ENCODE measurements at regions not wholly inside any gene's neighbourhood (a gene's known extent, or its start where the extent isn't known, plus 50 kb on each side); places are given as distances from the start of the nearest gene placed in this dataset.

- Histone ChIP-seq H3K4me2 (ENCODE audit: control insufficient read depth, insufficient read depth) (no peak overlapping the region), H3K9me3 (replicated peaks; ENCODE audit: control insufficient read depth, insufficient read depth, low read length) (no peaks in the 10 kb centered on the region), H3K79me2 (ENCODE audit: control insufficient read depth, insufficient read depth, low read length) (no peaks in the 10 kb centered on the region), H2AFZ (ENCODE audit: control insufficient read depth, low read depth, low read length) (no peak overlapping the region), H3K4me3 (no peak overlapping the region), H3K9ac (ENCODE audit: control insufficient read depth, insufficient read depth, low read length) (no peak overlapping the region), H3K27ac (ENCODE audit: control insufficient read depth, insufficient read depth) (no peak overlapping the region), H3K36me3 (ENCODE audit: control insufficient read depth in 2 of 2, insufficient read depth in 2 of 2, low read length in 1 of 2) (no peaks in the 10 kb centered on the region), H3K4me1 (ENCODE audit: control insufficient read depth, insufficient read depth, low read length) (no peaks in the 10 kb centered on the region), H3K27me3 (replicated peaks in 1 of 2; ENCODE audit: control insufficient read depth in 2 of 2, insufficient read depth in 2 of 2, low read length in 1 of 2) (no peaks in the 10 kb centered on the region), H4K20me1 (ENCODE audit: control insufficient read depth, insufficient read depth) (no peaks in the 10 kb centered on the region)
- intact Hi-C loops (cut with micrococcal nuclease; ENCODE audit: unreplicated experiment), result no loop called here
- RAD21 ChIA-PET (ENCODE audit: unreplicated experiment), result no interaction called here
- DNase-seq (ENCODE audit: low read depth, low spot score) (no peak), FAIRE-seq (no peak), ATAC-seq (no peak)
- no TSS peak for BruUV-seq (replicated peaks)
- POLR2A ChIA-PET, result no interaction called here
- no peak for TF ChIP-seq CREB1 (IDR thresholded peaks at IDR 0.05; ENCODE audit: low read depth)
- SMC1A ChIA-PET (ENCODE audit: uncharacterized antibody, unreplicated experiment), result no interaction called here
- in situ Hi-C loops (cut with MboI), result no loop called here
- WGBS (ENCODE audit: insufficient coverage, insufficient replicate concordance, low lambda C conversion rate, missing lambda C conversion rate), result 4% methylated on average over 2 of the region's 2 CpGs
- CTCF ChIA-PET, result no interaction called here
Measured at GRCh38 chr2:17255071-17255470, 263.2 kb downstream of the RAD51AP2 start.

DNA sequence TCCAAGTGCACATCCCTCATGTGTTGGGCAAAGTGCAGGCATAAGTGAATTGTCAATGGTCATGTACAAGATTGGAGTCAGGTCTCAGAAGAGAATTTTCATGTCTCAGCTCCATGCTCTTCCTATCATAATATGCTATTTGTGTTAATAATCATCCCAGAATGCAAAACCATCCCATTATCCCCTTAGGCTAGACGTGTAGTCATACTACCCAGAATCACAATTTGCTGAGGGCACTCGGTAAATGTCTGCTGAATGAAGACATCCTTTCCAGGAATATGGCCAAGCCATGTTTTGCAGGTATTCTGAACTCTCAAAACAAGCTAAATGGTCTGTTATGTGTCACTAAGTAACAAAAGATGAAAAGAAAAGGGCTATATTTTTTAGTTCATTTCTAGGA, 263.8 kb downstream of the RAD51AP2 start:
- in situ Hi-C loops (cut with MboI), result no loop called here
- H3K4me2 ChIP-seq (ENCODE audit: control insufficient read depth, insufficient read depth), result no peak overlapping the region
- no peak for DNase-seq (ENCODE audit: low read depth, low spot score)

More for the DNA sequence above, 263.8 kb downstream of the RAD51AP2 start:
- Histone ChIP-seq H3K79me2 (ENCODE audit: control insufficient read depth, insufficient read depth, low read length) (no peaks in the 10 kb centered on the region), H3K4me3 (no peak overlapping the region), H2AFZ (ENCODE audit: control insufficient read depth, low read depth, low read length) (no peak overlapping the region), H3K9me3 (replicated peaks; ENCODE audit: control insufficient read depth, insufficient read depth, low read length) (no peaks in the 10 kb centered on the region), H4K20me1 (ENCODE audit: control insufficient read depth, insufficient read depth) (no peaks in the 10 kb centered on the region), H3K9ac (ENCODE audit: control insufficient read depth, insufficient read depth, low read length) (no peak overlapping the region), H3K36me3 (ENCODE audit: control insufficient read depth in 2 of 2, insufficient read depth in 2 of 2, low read length in 1 of 2) (no peaks in the 10 kb centered on the region), H3K4me1 (ENCODE audit: control insufficient read depth, insufficient read depth, low read length) (no peaks in the 10 kb centered on the region), H3K27ac (ENCODE audit: control insufficient read depth, insufficient read depth) (no peak overlapping the region), H3K27me3 (replicated peaks in 1 of 2; ENCODE audit: control insufficient read depth in 2 of 2, insufficient read depth in 2 of 2, low read length in 1 of 2) (no peaks in the 10 kb centered on the region)
- TF ChIP-seq NR2C2 (IDR thresholded peaks at IDR 0.05; ENCODE audit: borderline replicate concordance, control insufficient read depth, insufficient read length, low read depth) (no peak), BACH1 (IDR thresholded peaks at IDR 0.05; ENCODE audit: borderline replicate concordance) (no peak), NR2F1 (conservative IDR thresholded peaks at IDR 0.05) (no peak), CBX5 (IDR thresholded peaks at IDR 0.05; ENCODE audit: low read depth) (no peak), BCL3 (IDR thresholded peaks at IDR 0.05; ENCODE audit: borderline replicate concordance, insufficient read depth, low read depth, low read length, poor library complexity, severe bottlenecking) (no peak), EZH2 (IDR thresholded peaks at IDR 0.05; ENCODE audit: borderline replicate concordance, control insufficient read depth, low read depth, low read length) (no peak), RELB (IDR thresholded peaks at IDR 0.05; ENCODE audit: low read depth) (no peak), ZNF207 (IDR thresholded peaks at IDR 0.05; ENCODE audit: borderline replicate concordance) (no peak), DPF2 (IDR thresholded peaks at IDR 0.05) (no peak)
- TF ChIP-seq, protein P1, sequence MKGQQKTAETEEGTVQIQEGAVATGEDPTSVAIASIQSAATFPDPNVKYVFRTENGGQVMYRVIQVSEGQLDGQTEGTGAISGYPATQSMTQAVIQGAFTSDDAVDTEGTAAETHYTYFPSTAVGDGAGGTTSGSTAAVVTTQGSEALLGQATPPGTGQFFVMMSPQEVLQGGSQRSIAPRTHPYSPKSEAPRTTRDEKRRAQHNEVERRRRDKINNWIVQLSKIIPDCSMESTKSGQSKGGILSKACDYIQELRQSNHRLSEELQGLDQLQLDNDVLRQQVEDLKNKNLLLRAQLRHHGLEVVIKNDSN (IDR thresholded peaks at IDR 0.05; ENCODE audit: borderline replicate concordance, extremely low read length, insufficient read depth, low read depth, low read length), result no peak
- SMC1A ChIA-PET (ENCODE audit: uncharacterized antibody, unreplicated experiment), result no interaction called here
- CTCF ChIA-PET, result no interaction called here
- BruUV-seq (replicated peaks), result no TSS peak
- intact Hi-C loops (cut with micrococcal nuclease; ENCODE audit: unreplicated experiment), result no loop called here
- RAD21 ChIA-PET (ENCODE audit: unreplicated experiment), result no interaction called here
- 3% methylated on average over 2 of the region's 2 CpGs for WGBS (ENCODE audit: insufficient coverage, insufficient replicate concordance, low lambda C conversion rate, missing lambda C conversion rate)
- no peak for ATAC-seq
- POLR2A ChIA-PET, result no interaction called here
- FAIRE-seq, result no peak
